Endodermal cell (in vitro differentiated cells): ENCODE measurements at regions not wholly inside any gene's neighbourhood (a gene's known extent, or its start where the extent isn't known, plus 50 kb on each side); places are given as distances from the start of the nearest gene placed in this dataset.
A peak's percentile ranks its signal among the peaks of the same experiment; 100 is the strongest.

ENCODE experiments used
- DNase-seq: peaks from one replicate; pipeline ENCODE4 v3.0.0-alpha.2; 2017
- H3K27ac ChIP-seq: 2 replicates; pipeline ENCODE4 v1.5.1; 2013; ENCODE audit warnings: mild to moderate bottlenecking, low read depth, low read length, moderate library complexity
- H3K27me3 ChIP-seq: 2 replicates; pipeline ENCODE4 v1.6.1; 2013; ENCODE audit warnings: mild to moderate bottlenecking, low read length, moderate library complexity; ENCODE audit not compliant: insufficient read depth, control insufficient read depth, poor library complexity, severe bottlenecking
- H3K36me3 ChIP-seq: 2 replicates; pipeline ENCODE4 v1.7.0; 2013; ENCODE audit warnings: mild to moderate bottlenecking, low read length, moderate library complexity; ENCODE audit not compliant: control insufficient read depth, insufficient read depth
- H3K4me1 ChIP-seq: one replicate; pipeline ENCODE4 v1.7.0; 2013; ENCODE audit warnings: low read length; ENCODE audit not compliant: control insufficient read depth, insufficient read depth
- H3K4me3 ChIP-seq: 2 replicates; pipeline ENCODE4 v1.5.1; 2013; ENCODE audit warnings: mild to moderate bottlenecking, low read length, moderate library complexity
- H3K9ac ChIP-seq: 2 replicates; pipeline ENCODE4 v1.6.1; 2013; ENCODE audit warnings: mild to moderate bottlenecking, low read length, moderate library complexity; ENCODE audit not compliant: poor library complexity, severe bottlenecking; ENCODE audit errors: extremely low read depth
- H3K9me3 ChIP-seq: 2 replicates; pipeline ENCODE4 v1.6.1; 2013; ENCODE audit warnings: mild to moderate bottlenecking, low read length, moderate library complexity; ENCODE audit not compliant: control insufficient read depth
- H3K27ac Mint-ChIP-seq: 2 replicates; pipeline ENCODE4 v1.8.0; 2020; ENCODE audit warnings: mixed read lengths
- H3K27me3 Mint-ChIP-seq: 2 replicates; pipeline ENCODE4 v1.8.0; 2021; ENCODE audit warnings: mild to moderate bottlenecking, mixed read lengths; ENCODE audit not compliant: insufficient read depth
- H3K36me3 Mint-ChIP-seq: 2 replicates; pipeline ENCODE4 v1.8.0; 2020; ENCODE audit warnings: low read depth, mixed read lengths
- H3K4me1 Mint-ChIP-seq: 2 replicates; pipeline ENCODE4 v1.8.0; 2020; ENCODE audit warnings: mixed read lengths
- H3K4me3 Mint-ChIP-seq: 2 replicates; pipeline ENCODE4 v1.8.0; 2020; ENCODE audit warnings: mild to moderate bottlenecking, moderate library complexity, mixed read lengths
- H3K9me3 Mint-ChIP-seq: 2 replicates; pipeline ENCODE4 v1.8.0; 2020; ENCODE audit warnings: mild to moderate bottlenecking, mixed read lengths
- WGBS, 2 experiments: methylation state at CpG; one replicate each; pipeline versions ENCODE4 v1.1.5 to v1.1.7; 2013; ENCODE audit warnings: missing lambda C conversion rate in 2 of 2, mixed read lengths in 1 of 2; ENCODE audit not compliant: insufficient coverage in 1 of 2, insufficient read length in 1 of 2; 5-methylcytosine and 5-hydroxymethylcytosine counted together
- TF ChIP-seq, protein P1 (sequence below): fragments of 200-600 bp; sonication (generic); conservative IDR thresholded peaks from 2 replicates; pipeline ENCODE4 v1.5.0; 2021; ENCODE audit warnings: antibody characterized with exemption, mild to moderate bottlenecking

- TF ChIP-seq, protein P1, sequence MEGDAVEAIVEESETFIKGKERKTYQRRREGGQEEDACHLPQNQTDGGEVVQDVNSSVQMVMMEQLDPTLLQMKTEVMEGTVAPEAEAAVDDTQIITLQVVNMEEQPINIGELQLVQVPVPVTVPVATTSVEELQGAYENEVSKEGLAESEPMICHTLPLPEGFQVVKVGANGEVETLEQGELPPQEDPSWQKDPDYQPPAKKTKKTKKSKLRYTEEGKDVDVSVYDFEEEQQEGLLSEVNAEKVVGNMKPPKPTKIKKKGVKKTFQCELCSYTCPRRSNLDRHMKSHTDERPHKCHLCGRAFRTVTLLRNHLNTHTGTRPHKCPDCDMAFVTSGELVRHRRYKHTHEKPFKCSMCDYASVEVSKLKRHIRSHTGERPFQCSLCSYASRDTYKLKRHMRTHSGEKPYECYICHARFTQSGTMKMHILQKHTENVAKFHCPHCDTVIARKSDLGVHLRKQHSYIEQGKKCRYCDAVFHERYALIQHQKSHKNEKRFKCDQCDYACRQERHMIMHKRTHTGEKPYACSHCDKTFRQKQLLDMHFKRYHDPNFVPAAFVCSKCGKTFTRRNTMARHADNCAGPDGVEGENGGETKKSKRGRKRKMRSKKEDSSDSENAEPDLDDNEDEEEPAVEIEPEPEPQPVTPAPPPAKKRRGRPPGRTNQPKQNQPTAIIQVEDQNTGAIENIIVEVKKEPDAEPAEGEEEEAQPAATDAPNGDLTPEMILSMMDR = no peak
- WGBS, 2 experiments = 80 to 87% methylated on average over 1 to 2 of the region's 2 CpGs
- H3K4me1 ChIP-seq = no peaks in the 10 kb centered on the region
- H3K9ac ChIP-seq = no peak overlapping the region
- H3K27me3 ChIP-seq = no peaks in the 10 kb centered on the region
- no peak overlapping the region for H3K4me3 ChIP-seq
- no peaks in the 10 kb centered on the region for H3K36me3 ChIP-seq
- peaks cover 8% of the 10 kb centered on the region for H3K9me3 Mint-ChIP-seq
- no peaks in the 10 kb centered on the region for H3K27me3 Mint-ChIP-seq
- H3K9me3 ChIP-seq = no peaks in the 10 kb centered on the region
- no peak overlapping the region for H3K27ac Mint-ChIP-seq
- no peaks in the 10 kb centered on the region for H3K4me1 Mint-ChIP-seq
- H3K36me3 Mint-ChIP-seq = no peaks in the 10 kb centered on the region
- H3K4me3 Mint-ChIP-seq = no peak overlapping the region
- no peak overlapping the region for H3K27ac ChIP-seq
- DNase-seq = no peak
Measured at GRCh38 chr1:238895911-238896310, 490.5 kb upstream of the CHRM3 start.

GRCh38 chr1:238892612-238893011 lies 493.8 kb upstream of the CHRM3 start:
- no peaks in the 10 kb centered on the region for H3K36me3 Mint-ChIP-seq

GRCh38 chr1:238861342-238862066 lies 524.9 kb upstream of the CHRM3 start:
- Mint-ChIP-seq H3K4me3 (no peak overlapping the region), H3K4me1 (peaks cover 3% of the 10 kb centered on the region), H3K36me3 (no peaks in the 10 kb centered on the region), H3K27ac (no peak overlapping the region), H3K27me3 (no peaks in the 10 kb centered on the region), H3K9me3 (no peaks in the 10 kb centered on the region)
- no peak overlapping the region for H3K9ac ChIP-seq
- TF ChIP-seq, protein P1 = peak; percentile 25
- H3K4me3 ChIP-seq = no peak overlapping the region
- no peak overlapping the region for H3K27ac ChIP-seq
- WGBS, 2 experiments = 88 to 93% methylated on average over 6 to 8 of the region's 8 CpGs
- H3K9me3 ChIP-seq = no peaks in the 10 kb centered on the region
- peak; percentile 48 for DNase-seq
- H3K27me3 ChIP-seq = no peaks in the 10 kb centered on the region
- no peaks in the 10 kb centered on the region for H3K4me1 ChIP-seq
- no peaks in the 10 kb centered on the region for H3K36me3 ChIP-seq

More at GRCh38 chr1:238892612-238893011, 493.8 kb upstream of the CHRM3 start:
- WGBS, 2 experiments = 83% methylated on average over 4 of the region's 4 CpGs
- Mint-ChIP-seq H3K9me3 (no peaks in the 10 kb centered on the region), H3K4me3 (no peak overlapping the region), H3K27ac (no peak overlapping the region), H3K27me3 (no peaks in the 10 kb centered on the region), H3K4me1 (no peaks in the 10 kb centered on the region)
- no peak for DNase-seq
- Histone ChIP-seq H3K9me3 (no peaks in the 10 kb centered on the region), H3K4me1 (no peaks in the 10 kb centered on the region), H3K27ac (no peak overlapping the region), H3K4me3 (no peak overlapping the region), H3K9ac (no peak overlapping the region), H3K27me3 (no peaks in the 10 kb centered on the region), H3K36me3 (no peaks in the 10 kb centered on the region)
- TF ChIP-seq, protein P1 = no peak
